LNCAP (cell line): ENCODE measurements at regions not wholly inside any gene's neighbourhood (a gene's known extent, or its start where the extent isn't known, plus 50 kb on each side); places are given as distances from the start of the nearest gene placed in this dataset.

Experiments used
- CTCF ChIP-seq: fragments of 450-650 bp; IDR thresholded peaks from 2 replicates; pipeline ENCODE4 v1.5.1; 2017; ENCODE audit warnings: mild to moderate bottlenecking

DNA sequence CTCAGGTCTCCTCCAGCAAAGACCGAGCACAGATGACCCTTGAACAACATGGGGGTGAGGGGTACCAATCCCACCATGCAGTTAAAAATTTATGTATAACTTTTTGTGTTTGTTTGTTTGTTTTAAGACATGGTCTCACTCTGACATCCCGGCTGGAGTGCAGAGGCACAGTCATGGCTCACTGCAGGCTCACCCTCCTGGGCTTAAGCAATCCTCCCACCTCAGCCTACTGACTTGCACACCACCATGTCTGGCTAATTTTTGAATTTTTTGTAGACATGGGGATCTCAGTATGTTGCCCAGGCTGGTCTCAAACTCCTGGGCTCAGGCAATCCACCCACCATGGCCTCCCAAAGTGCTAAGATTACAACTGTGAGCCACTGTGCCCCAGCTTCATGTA is 231.0 kb upstream of the PIK3R1 start:
- no peak for TF ChIP-seq CTCF

GRCh38 chr5:67983251-67984110 is 232.1 kb upstream of the PIK3R1 start:
- TF ChIP-seq CTCF: no peak

GRCh38 chr5:67978171-67978570 is 237.4 kb upstream of the PIK3R1 start:
- TF ChIP-seq CTCF: no peak

GRCh38 chr5:67976891-67977601 is 238.5 kb upstream of the PIK3R1 start:
- TF ChIP-seq CTCF: no peak

DNA sequence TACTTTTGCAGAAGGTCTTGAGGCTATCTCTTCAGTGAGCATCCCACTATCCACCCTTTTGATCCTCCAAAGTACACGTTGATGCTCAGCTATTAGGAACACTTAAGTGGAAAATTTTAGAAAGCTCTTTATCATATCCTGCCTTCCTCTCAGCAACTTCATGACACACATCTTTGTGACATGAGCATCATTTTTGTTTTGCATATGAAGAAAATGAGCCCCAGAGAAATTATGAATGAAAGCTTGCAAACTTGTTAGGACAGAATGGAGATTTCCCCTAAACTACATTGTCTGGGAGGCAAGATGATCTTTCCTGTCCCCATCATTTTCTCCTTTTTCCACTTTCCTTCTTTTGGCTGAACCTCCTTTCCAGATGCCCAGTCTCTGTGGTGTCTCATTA is 239.4 kb upstream of the PIK3R1 start:
- TF ChIP-seq CTCF: no peak

- TF ChIP-seq CTCF: no peak
Observed at GRCh38 chr5:67974471-67974870, 241.1 kb upstream of the PIK3R1 start.

DNA sequence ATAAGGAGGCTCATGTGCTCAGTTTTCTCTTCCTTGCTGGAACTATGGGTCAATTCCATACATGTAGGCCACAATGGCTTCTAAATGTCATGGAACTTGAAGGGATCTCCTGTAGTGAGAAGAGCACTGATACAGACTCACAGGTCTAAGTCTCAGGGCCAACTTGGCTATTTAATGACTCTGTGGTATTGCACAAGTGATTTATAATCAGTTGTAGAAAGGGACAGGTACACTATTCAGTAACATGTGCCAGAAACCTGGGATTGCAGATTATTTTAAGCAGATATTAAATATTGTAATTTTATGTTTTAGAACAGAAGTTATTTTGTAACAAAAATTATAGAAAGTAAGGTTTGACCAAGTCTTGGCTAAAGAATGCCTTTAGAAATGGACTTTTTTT is 241.5 kb upstream of the PIK3R1 start:
- TF ChIP-seq CTCF: no peak
